NCI-H2196 (cell line): ENCODE measurements at regions not wholly inside any gene's neighbourhood (a gene's known extent, or its start where the extent isn't known, plus 50 kb on each side); places are given as distances from the start of the nearest gene placed in this dataset.
"Not testable (repeated sequence)": the region's sequence is repeated elsewhere in the genome, so short reads cannot be mapped to it uniquely, and the experiment has no call there.

ENCODE experiments used
- DNase-seq: peaks from one replicate; lab custom pipeline; 2025; ENCODE audit not compliant: unreplicated experiment; lab: John Stamatoyannopoulos, UW

DNA sequence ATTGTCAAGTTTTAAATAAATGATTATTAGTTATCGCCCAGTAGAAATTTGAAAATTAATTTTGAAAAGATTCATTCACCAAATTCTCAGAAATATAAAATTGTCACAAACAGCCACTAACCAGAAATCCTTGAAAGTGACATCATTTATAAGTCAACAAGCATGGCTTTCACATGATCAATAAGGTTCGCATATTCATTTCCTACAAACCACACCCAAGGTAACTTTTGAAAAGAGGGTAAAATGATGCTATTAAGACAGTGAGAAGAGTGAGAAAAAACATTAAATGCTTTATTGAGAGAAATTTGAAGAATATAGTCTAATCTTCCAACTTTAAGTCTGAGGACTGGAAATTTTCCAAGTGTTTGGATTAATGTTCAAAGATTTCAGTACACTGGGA lies 263.6 kb upstream of the ALCAM start:
- no peak for DNase-seq

DNA sequence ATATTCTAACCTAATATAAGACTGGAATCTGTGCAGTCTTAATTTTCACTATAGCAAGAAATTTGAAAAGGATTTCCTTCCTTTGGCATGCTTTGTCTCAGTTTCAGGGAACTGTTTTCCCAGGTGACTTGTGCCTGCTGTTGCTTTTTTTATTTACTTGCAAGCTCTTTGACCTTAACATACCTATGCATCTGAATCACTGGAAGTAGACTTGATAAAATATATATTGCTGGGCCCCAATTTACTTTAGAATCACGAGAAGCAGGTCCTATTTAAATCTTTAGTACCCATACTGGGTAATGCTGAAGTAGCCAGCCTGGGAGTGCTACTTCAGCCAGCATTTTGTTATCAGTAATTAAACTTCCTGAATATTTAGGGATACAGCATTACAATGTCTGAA lies 257.9 kb upstream of the ALCAM start:
- no peak for DNase-seq

DNA sequence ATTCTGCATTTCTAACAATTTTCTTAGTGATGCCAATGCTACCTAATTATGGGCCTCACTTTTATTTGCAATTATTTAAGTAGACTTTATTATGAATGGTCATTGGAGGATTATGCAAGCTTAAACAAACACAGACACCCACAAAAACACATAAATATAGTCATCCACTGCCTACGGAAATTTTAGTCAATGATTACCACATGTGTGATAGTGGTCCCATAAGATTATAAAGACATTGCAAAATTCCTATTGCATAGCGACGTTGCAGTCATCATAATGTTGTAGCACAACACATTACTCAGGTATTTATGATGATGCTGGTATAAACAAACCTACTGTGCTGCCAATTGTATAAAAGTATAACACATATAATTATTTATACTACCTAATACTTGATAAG lies 247.8 kb upstream of the ALCAM start:
- DNase-seq: no peak

DNA sequence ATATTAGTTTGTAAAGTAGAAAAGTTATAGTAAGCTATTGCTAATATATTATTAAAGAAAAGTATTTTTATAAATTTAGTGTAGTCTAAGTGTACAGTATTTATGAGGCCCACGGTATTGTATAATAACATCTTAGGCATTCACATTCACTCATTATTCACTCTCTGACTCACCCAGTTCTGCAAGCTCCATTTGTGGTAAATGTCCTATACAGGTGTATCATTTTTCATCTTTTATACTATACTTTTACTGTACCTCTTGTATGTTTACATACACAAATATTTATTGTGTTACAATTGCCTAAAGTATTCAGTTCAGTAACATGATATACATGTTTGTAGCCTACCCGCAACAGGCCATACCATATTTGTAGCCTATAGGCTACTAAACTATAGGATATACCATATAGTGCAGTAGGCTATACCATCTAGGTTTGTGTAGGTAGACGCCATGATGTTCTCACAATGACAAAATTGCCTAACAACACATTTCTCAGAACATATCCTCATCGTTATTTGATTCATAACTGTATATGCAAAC lies 246.8 kb upstream of the ALCAM start:
- no peak for DNase-seq

DNA sequence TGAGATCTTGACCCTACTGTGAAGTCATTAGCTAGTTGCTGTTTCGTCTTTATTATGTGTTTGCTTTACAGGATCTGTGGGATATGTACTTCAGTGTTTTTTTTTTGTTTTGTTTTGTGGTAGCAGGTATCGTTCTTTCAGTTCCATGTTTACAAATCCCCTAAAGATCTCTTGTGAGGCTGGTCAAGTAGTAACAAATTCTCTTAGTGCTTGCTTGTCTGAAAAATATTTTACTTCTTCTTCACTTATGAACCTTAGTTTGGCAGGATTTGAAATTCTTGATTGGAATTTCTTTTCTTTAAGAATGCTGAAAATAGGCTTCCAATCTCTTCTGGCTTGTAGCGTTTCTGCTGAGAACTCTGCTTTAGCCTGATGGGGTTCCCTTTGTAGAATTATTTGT lies 235.8 kb upstream of the ALCAM start:
- no peak for DNase-seq

DNA sequence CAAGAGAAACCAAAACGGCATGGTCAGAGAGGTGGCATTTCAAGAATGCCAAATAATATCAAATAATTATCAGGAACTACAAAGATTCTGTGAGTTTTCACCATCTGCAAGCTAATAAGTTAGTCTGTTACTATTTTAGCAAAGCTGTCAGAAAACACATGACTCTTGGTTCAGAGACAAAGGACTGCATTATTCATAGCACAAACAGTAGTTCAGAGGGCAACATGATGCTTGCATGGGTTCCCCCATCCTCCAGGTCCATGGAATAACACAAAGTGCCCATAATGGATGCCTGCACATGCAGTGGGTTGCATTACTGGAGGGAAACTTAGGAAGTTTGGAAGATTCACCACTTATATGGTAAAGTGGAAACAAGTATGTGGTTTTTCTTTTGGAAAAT lies 228.8 kb upstream of the ALCAM start:
- no peak for DNase-seq

DNA sequence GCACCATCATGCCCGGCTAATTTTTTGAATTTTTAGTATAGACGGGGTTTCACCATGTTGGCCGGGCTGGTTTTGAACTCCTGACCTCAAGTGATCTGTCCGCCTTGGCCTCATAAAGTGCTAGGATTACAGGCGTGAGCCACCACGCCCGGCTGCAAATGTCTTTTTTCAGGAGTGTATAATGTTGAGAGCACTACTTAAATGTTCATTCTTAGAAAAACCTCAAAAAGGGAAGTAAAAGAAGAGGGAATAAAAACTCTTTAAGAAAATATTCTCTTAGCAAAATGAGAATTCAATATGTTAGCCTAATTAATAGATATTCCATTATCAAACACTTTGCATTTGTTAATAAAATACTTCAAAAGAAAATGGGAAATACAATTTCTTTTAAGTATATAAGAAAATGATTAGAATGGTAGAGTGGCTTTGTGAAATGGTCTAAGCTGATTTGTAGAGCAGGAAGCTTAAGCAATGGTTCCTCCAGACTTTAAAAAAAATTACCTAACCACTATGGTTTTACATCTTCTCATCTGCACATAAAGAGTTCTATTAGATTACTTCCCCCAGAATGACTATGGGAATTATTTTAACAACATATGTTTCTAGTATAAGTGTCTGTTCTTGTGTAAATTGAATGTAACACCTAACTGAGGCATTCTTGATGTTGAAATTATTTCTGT lies 226.7 kb upstream of the ALCAM start:
- DNase-seq: no peak

DNA sequence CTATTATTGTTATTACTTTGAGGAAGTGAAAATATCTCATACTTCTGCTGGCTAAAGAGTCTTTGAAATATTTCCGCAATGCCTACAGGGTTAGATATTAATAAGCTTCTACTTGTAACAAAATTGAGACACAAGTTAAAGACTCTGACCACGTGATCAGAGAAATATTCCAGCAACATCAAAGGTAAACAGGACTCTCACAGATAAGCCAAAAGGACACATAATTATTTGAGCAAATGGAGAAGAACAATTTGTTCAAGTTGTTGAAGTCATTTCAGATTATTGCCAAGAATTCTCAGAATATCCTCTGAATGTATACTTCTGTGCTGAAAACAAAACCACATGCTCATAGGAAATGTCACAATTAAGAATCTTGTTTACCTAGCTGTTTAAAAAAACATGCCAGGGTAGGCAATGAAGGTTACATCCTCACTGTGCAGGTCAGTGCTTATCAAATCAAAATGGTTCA lies 225.8 kb upstream of the ALCAM start:
- no peak for DNase-seq

DNA sequence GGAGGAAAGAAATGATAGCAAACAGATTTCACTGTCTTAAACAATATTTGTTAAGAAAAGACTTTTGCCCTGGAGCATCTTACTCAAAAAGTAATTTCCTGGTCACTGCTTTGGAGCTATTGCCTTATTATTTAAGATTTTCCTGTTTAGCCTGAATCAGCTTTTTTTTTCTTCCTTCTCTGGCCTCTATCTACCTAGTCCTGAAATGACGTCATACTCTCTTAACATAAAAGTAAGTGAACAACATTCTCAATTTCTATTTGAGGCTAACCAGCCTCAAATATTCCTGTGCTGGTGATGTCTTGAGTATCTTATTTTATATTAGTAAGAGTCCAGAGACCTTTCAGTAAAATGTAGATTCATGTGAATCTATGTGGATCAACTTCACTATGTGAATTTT lies 221.9 kb upstream of the ALCAM start:
- no peak for DNase-seq

DNA sequence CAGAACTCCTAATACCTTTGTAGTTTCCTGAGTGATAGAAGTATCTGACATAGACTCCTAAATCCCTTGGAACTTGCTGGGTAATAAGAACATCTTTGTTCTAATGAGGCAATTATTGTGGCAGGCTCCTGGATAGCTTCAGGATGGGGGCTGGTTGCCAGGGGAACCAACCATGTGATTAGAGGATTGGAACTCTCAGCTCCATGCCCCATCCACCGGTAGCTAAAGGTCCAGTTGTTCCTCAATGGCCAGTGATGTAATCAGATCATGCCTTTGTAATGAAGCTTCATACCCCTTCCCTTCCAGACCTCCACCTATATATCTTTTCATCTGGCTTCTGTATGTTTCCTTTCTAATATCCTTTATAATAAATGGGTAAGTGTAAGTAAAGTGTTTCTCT lies 221.2 kb upstream of the ALCAM start:
- no peak for DNase-seq

DNA sequence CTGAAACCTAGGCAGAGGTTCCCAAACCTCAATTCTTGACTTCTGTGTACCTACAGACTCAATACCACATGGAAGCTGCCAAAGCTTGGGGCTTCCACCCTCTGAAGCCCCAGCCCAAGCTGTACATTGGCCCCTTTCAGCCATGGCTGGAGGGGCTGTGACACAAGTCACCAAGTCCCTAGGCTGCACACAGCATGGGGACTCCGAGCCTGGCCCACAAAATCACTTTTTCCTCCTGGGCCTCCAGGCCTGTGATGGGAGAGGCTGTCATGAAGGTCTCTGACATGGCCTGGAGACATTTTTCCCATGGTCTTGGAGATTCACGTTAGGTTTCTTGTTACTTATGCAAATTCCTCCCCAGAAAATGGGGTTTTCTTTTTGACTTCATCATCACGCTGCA lies 217.5 kb upstream of the ALCAM start:
- DNase-seq: not testable (repeated sequence)

DNA sequence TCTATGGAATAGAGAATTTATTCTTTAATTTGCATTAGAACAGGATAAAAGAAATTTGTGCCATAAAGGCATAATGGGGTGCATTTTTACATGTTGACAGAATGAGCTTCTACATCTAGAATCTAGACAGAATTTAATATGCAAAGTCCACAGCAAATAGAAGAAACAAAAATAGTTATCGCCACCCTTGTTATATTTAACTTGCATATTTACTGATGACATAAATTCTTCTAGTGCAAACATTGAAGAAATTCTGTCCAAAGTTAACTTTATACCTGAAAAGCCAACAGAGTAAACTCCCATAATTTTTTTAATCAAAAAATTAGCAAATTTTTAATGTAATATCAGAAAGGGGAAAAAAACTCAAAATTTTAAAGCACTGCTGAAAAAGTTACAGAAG lies 213.7 kb upstream of the ALCAM start:
- no peak for DNase-seq

DNA sequence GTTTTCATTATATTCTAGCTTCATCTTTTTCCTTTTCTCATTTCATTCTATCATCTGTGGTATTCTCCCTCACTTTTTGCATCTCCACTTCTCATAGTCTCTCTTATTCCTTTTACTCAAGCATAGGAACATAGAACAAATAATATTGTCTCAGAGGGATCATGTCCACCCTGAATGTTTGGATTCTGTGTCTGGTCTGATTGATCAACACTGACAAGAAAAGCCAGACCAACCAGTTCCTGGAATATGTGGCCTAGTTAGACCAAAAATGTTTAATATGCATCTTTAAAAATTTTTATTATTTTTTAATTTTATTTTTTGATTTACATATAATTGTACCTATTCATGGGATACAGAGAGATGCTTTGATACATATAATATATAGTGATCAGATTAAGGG lies 212.0 kb upstream of the ALCAM start:
- DNase-seq: no peak

DNA sequence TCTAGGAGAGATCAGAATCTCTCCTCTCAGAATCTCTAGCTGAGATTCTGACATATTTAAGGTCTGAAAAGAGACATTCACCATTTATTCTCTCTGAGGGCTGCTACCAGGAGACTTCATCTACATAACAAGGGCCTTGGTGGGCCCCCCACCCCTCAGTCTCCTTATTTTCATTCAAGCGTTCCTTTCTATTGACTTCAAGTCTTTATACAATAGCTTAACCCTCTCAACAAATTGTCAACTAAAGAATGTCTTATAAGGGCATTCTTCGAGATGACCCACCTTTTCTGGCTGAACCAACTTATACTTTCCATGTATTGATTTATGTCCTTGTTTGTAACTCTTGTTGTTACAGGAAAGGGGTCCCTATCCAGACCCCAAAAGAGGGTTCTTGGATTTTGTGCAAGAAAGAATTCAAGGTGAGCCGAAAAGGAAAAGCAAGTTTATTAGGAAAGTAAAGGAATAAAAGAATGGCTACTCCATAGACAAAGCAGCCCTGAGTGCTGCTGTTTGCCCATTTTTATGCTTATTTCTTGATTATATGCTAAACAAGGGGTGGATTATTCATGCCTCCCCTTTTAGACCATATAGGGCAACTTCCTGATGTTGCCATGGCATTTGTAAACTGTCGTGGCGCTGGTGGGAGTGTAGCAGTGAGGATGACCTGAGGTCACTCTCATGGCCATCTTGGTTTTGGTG lies 209.5 kb upstream of the ALCAM start:
- DNase-seq: no peak

DNA sequence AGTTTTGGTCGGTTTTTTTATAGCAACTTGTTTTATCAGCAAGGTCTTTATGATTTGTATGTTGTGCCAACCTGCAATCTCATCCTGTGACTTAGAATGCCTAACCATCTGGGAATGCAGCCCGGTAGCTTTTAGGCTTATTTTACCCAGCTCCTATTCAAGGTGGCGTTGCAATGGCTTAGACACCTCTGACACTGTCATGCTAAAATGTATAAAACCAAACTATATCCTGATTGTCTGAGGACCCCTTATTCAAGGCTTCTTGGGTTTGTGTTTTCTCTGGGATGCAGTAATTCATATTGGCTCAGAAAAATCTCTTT lies 209.0 kb upstream of the ALCAM start:
- no peak for DNase-seq

DNA sequence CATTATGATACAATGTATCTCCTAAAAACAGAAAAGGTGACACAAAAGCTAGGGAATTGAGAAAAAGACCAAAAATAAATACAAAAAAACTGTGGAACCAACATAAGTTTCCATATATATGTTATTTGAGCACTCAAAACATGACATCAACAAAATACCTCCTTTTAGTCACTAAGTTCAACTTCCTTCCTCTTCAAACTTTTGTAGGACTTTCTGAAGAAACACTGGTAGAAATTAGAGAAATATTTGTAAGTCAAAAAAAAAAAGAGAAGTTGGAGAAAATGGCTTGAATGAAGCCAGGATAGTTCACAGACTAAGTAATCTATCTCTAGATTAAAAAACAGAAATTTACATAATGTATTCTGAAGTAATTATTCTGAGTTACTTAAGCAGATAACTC lies 208.4 kb upstream of the ALCAM start:
- DNase-seq: no peak

DNA sequence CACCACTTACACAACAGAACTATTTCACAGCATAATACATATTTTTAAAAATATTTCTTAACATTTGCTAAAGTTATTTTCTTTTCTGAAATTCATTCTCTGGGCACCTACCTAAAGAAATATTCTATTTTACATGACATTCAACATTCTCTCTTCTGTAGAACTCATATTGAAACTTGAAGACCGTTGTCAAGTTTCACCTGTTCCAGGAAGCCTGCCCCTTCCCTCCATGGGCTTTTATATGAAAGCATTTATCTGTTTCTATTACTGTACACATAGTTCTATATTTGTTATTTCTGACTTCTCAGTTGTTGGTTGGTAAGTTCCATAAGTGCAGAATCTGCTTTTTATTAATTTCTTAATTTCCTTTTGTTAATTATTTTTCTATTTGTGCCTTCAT lies 204.3 kb upstream of the ALCAM start:
- DNase-seq: no peak

DNA sequence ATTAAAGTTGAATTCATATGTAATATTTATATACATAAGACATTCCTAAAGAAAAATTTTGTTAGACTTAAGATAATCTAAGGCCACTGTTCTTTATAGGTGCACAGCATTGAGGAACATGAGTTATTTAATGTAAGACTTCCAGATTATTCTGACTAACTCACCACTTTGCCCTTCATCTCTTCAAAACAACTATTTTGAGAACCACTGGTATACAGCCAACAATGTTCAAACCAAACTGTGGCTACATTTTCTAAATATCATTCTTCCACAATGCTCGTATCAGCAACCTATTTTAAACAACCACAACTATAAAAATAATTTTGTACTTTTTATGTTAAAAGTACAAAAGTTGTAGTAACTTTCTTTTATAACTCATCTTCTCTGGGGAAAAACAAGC lies 199.8 kb upstream of the ALCAM start:
- no peak for DNase-seq

DNA sequence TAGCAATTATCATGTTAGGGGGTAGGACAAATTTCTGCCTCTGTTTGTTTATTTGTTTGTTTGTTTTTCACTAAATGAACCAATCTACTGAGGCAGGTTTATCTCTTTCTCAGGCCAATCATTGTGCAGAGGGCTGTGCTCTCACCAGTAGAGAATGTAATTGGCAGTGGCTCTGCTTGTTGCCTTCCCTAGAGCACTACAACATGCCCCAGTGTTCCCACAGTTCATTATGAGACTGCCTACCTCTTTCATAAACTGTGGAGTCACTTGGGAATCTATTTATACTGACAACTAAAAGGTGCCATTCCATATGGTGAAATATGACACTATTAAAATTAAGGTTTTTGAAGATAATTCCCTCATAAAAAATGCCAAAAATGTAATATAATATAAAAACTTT lies 196.3 kb upstream of the ALCAM start:
- no peak for DNase-seq

DNA sequence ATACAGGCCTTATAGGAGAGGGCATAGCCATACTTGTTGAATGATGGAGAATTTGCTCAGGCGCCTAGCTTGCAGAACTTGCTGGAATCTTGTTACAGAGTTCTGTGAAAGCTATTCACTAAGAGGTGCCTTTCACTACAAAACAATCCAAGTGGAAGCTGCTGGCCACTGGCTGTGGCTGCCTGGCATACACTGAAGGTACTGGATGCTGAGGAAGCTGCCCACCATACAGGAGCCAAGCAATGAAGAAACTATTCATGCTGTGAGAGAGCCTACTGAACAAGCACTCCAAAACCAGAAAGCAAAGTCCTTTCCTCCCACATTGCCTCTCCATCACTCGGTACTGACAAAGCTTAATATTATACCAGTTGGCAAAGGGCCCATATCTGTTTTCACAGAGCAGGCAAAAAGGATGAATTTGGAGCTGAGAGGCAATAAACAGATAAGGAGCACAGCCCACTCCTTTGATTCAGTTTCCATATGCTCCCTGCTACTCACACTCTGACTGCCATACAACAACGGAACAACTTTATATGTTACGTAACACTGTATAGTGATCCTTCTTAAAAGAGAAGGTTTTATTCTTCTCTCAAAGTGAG lies 192.6 kb upstream of the ALCAM start:
- no peak for DNase-seq

DNA sequence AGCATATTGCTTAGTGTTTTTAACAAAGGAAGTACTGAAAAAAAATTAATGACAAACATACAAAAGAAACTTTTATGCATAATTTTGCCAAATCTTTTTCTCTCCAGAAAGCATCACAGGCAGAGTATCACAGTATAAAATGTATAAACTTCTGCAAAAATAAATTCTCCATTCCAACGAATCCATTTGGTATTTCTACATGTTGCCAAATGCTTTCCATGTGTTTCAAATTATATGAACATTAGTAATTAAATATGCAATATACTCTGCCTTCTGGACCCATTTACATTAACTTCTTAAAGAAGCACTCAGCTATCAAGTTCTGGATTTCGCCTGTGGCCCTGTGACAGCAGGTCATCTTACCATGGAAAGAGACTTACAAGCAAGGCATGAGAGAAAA lies 189.1 kb upstream of the ALCAM start:
- no peak for DNase-seq

DNA sequence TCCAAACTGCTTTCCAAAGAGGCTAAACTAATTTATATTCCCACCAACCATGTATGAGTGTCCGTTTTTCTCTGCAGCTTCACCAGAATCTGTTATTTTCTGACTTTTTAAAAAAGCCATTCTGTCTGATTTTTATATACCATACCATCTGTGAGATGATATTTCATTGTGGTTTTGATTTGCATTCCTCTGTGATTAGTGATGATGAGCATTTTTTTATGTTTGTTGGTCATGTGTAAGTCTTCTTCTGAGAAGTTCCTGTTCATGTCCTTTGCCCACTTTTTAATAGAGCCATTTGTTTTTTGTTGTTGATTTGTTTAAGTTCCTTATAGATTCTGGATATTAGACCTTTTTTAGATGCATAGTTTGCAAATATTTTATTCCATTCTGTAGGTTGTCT lies 179.4 kb upstream of the ALCAM start:
- no peak for DNase-seq
